HEK293 (cell line): ENCODE measurements at regions not wholly inside any gene's neighbourhood (a gene's known extent, or its start where the extent isn't known, plus 50 kb on each side); places are given as distances from the start of the nearest gene placed in this dataset.

ENCODE experiments used
- FEZF1 ChIP-seq: fragments of 450-650 bp; formaldehyde crosslinking; IDR thresholded peaks from 2 replicates; pipeline ENCODE4 v1.5.1; 2016; ENCODE audit warnings: missing biosample characterization, missing genetic modification characterization
- PRDM2 ChIP-seq: fragments of 450-650 bp; formaldehyde crosslinking; IDR thresholded peaks from 2 replicates; pipeline ENCODE4 v1.5.1; 2016; ENCODE audit warnings: missing biosample characterization, missing genetic modification characterization, borderline replicate concordance
- ZNF132 ChIP-seq: fragments of 450-650 bp; formaldehyde crosslinking; IDR thresholded peaks from 2 replicates; pipeline ENCODE4 v1.5.1; 2017; ENCODE audit warnings: missing biosample characterization, missing genetic modification characterization, borderline replicate concordance
- ZNF23 ChIP-seq: fragments of 450-650 bp; formaldehyde crosslinking; IDR thresholded peaks from 2 replicates; pipeline ENCODE4 v1.5.1; 2016; ENCODE audit warnings: missing biosample characterization, missing genetic modification characterization, borderline replicate concordance
- ZNF292 ChIP-seq: fragments of 450-650 bp; formaldehyde crosslinking; IDR thresholded peaks from 2 replicates; pipeline ENCODE4 v1.5.1; 2016; ENCODE audit warnings: low read depth, missing biosample characterization, missing genetic modification characterization, borderline replicate concordance
- ZNF324 ChIP-seq: fragments of 450-650 bp; formaldehyde crosslinking; IDR thresholded peaks from 2 replicates; pipeline ENCODE4 v1.5.1; 2016; ENCODE audit warnings: missing biosample characterization, missing genetic modification characterization
- ZNF354C ChIP-seq: fragments of 450-650 bp; formaldehyde crosslinking; IDR thresholded peaks from 2 replicates; pipeline ENCODE4 v1.5.1; 2016; ENCODE audit warnings: missing biosample characterization, missing genetic modification characterization, low read depth, borderline replicate concordance
- ZNF404 ChIP-seq: fragments of 450-650 bp; formaldehyde crosslinking; IDR thresholded peaks from 2 replicates; pipeline ENCODE4 v1.5.1; 2017; ENCODE audit warnings: missing biosample characterization, missing genetic modification characterization
- ZNF600 ChIP-seq: fragments of 450-650 bp; formaldehyde crosslinking; IDR thresholded peaks from 2 replicates; pipeline ENCODE4 v1.5.1; 2016; ENCODE audit warnings: missing biosample characterization, missing genetic modification characterization
- ZNF654 ChIP-seq: fragments of 450-650 bp; formaldehyde crosslinking; IDR thresholded peaks from 2 replicates; pipeline ENCODE4 v1.5.1; 2016; ENCODE audit warnings: low read depth, missing biosample characterization, missing genetic modification characterization
- ZNF701 ChIP-seq: fragments of 450-650 bp; formaldehyde crosslinking; IDR thresholded peaks from 2 replicates; pipeline ENCODE4 v1.5.1; 2016; ENCODE audit warnings: missing biosample characterization, missing genetic modification characterization
- TF ChIP-seq, protein P1 (sequence below): fragments of 450-650 bp; formaldehyde crosslinking; IDR thresholded peaks from 2 replicates; pipeline ENCODE4 v1.5.1; 2016; ENCODE audit warnings: missing biosample characterization, missing genetic modification characterization
- TF ChIP-seq, protein P2 (sequence below): fragments of 450-650 bp; formaldehyde crosslinking; IDR thresholded peaks from 2 replicates; pipeline ENCODE4 v1.5.1; 2016; ENCODE audit warnings: missing biosample characterization, missing genetic modification characterization
- TF ChIP-seq, protein P3 (sequence below): fragments of 450-650 bp; formaldehyde crosslinking; IDR thresholded peaks from 2 replicates; pipeline ENCODE4 v1.5.1; 2016; ENCODE audit warnings: missing biosample characterization, missing genetic modification characterization
- TF ChIP-seq, protein P4 (sequence below): fragments of 450-650 bp; formaldehyde crosslinking; IDR thresholded peaks from 2 replicates; pipeline ENCODE4 v1.5.1; 2016; ENCODE audit warnings: missing biosample characterization, missing genetic modification characterization

GRCh38 chr1:78718566-78718965 lies 68.9 kb downstream of the IFI44 start (continued):
- TF ChIP-seq PRDM2 (tag by site-specific recombination) = no peak
- no peak for TF ChIP-seq ZNF600 (tag by site-specific recombination)
- no peak for TF ChIP-seq ZNF324
- TF ChIP-seq ZNF23 (tag by site-specific recombination) = no peak
- TF ChIP-seq, protein P1, sequence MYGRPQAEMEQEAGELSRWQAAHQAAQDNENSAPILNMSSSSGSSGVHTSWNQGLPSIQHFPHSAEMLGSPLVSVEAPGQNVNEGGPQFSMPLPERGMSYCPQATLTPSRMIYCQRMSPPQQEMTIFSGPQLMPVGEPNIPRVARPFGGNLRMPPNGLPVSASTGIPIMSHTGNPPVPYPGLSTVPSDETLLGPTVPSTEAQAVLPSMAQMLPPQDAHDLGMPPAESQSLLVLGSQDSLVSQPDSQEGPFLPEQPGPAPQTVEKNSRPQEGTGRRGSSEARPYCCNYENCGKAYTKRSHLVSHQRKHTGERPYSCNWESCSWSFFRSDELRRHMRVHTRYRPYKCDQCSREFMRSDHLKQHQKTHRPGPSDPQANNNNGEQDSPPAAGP (tag by site-specific recombination) = no peak
- TF ChIP-seq, protein P2, sequence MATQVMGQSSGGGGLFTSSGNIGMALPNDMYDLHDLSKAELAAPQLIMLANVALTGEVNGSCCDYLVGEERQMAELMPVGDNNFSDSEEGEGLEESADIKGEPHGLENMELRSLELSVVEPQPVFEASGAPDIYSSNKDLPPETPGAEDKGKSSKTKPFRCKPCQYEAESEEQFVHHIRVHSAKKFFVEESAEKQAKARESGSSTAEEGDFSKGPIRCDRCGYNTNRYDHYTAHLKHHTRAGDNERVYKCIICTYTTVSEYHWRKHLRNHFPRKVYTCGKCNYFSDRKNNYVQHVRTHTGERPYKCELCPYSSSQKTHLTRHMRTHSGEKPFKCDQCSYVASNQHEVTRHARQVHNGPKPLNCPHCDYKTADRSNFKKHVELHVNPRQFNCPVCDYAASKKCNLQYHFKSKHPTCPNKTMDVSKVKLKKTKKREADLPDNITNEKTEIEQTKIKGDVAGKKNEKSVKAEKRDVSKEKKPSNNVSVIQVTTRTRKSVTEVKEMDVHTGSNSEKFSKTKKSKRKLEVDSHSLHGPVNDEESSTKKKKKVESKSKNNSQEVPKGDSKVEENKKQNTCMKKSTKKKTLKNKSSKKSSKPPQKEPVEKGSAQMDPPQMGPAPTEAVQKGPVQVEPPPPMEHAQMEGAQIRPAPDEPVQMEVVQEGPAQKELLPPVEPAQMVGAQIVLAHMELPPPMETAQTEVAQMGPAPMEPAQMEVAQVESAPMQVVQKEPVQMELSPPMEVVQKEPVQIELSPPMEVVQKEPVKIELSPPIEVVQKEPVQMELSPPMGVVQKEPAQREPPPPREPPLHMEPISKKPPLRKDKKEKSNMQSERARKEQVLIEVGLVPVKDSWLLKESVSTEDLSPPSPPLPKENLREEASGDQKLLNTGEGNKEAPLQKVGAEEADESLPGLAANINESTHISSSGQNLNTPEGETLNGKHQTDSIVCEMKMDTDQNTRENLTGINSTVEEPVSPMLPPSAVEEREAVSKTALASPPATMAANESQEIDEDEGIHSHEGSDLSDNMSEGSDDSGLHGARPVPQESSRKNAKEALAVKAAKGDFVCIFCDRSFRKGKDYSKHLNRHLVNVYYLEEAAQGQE (tag by site-specific recombination) = no peak
- TF ChIP-seq, protein P3, sequence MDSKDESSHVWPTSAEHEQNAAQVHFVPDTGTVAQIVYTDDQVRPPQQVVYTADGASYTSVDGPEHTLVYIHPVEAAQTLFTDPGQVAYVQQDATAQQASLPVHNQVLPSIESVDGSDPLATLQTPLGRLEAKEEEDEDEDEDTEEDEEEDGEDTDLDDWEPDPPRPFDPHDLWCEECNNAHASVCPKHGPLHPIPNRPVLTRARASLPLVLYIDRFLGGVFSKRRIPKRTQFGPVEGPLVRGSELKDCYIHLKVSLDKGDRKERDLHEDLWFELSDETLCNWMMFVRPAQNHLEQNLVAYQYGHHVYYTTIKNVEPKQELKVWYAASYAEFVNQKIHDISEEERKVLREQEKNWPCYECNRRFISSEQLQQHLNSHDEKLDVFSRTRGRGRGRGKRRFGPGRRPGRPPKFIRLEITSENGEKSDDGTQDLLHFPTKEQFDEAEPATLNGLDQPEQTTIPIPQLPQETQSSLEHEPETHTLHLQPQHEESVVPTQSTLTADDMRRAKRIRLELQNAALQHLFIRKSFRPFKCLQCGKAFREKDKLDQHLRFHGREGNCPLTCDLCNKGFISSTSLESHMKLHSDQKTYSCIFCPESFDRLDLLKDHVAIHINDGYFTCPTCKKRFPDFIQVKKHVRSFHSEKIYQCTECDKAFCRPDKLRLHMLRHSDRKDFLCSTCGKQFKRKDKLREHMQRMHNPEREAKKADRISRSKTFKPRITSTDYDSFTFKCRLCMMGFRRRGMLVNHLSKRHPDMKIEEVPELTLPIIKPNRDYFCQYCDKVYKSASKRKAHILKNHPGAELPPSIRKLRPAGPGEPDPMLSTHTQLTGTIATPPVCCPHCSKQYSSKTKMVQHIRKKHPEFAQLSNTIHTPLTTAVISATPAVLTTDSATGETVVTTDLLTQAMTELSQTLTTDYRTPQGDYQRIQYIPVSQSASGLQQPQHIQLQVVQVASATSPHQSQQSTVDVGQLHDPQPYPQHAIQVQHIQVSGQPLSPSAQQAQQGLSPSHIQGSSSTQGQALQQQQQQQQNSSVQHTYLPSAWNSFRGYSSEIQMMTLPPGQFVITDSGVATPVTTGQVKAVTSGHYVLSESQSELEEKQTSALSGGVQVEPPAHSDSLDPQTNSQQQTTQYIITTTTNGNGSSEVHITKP (tag by site-specific recombination) = no peak
- no peak for TF ChIP-seq FEZF1
- TF ChIP-seq ZNF132 = no peak
- TF ChIP-seq ZNF404 (tag by site-specific recombination) = no peak
- no peak for TF ChIP-seq ZNF292 (tag by site-specific recombination)
- no peak for TF ChIP-seq ZNF354C (tag by site-specific recombination)
- TF ChIP-seq, protein P4, sequence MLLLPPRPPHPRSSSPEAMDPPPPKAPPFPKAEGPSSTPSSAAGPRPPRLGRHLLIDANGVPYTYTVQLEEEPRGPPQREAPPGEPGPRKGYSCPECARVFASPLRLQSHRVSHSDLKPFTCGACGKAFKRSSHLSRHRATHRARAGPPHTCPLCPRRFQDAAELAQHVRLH = no peak
- TF ChIP-seq ZNF654 = no peak
- TF ChIP-seq ZNF701 (tag by site-specific recombination) = no peak
